ENCODE measurements at regions not wholly inside any gene's neighbourhood (a gene's known extent, or its start where the extent isn't known, plus 50 kb on each side); places are given as distances from the start of the nearest gene placed in this dataset.

- DNase-seq = peak; percentile 14
These were observed 1317.4 kb upstream of the TENM3 start for GRCh38 chr4:180925805-180926204.

- DNase-seq = no peak
These were observed 1316.9 kb upstream of the TENM3 start for GRCh38 chr4:180926277-180926676.

GRCh38 chr4:180932370-180933001, 1310.7 kb upstream of the TENM3 start:
- no peak for DNase-seq

- no peak for DNase-seq
These were observed 1306.1 kb upstream of the TENM3 start for GRCh38 chr4:180937083-180937482.

GRCh38 chr4:180940680-180941079, 1302.5 kb upstream of the TENM3 start:
- DNase-seq = no peak

- no peak for DNase-seq
These were observed 1300.8 kb upstream of the TENM3 start for GRCh38 chr4:180942367-180942916.

GRCh38 chr4:180946188-180946587, 1297.0 kb upstream of the TENM3 start:
- DNase-seq = no peak

- DNase-seq = peak; percentile 22
These were observed 1295.8 kb upstream of the TENM3 start for GRCh38 chr4:180947425-180947824.

GRCh38 chr4:180949424-180950213, 1293.6 kb upstream of the TENM3 start:
- DNase-seq = no peak

- no peak for DNase-seq
These were observed 1292.8 kb upstream of the TENM3 start for GRCh38 chr4:180950377-180950776.

GRCh38 chr4:180951312-180951711, 1291.9 kb upstream of the TENM3 start:
- no peak for DNase-seq

GRCh38 chr4:180953572-180953971, 1289.6 kb upstream of the TENM3 start:
- DNase-seq = no peak

GRCh38 chr4:180960743-180961401, 1282.3 kb upstream of the TENM3 start:
- no peak for DNase-seq

GRCh38 chr4:180962268-180962667, 1280.9 kb upstream of the TENM3 start:
- DNase-seq = no peak

- no peak for DNase-seq
These were observed 1276.9 kb upstream of the TENM3 start for GRCh38 chr4:180966312-180966711.

GRCh38 chr4:180967936-180968335, 1275.3 kb upstream of the TENM3 start:
- no peak for DNase-seq

- DNase-seq = no peak
These were observed 1269.3 kb upstream of the TENM3 start for GRCh38 chr4:180973894-180974293.

GRCh38 chr4:180990931-180991330, 1252.3 kb upstream of the TENM3 start:
- DNase-seq = no peak

- DNase-seq = no peak
These were observed 1249.9 kb upstream of the TENM3 start for GRCh38 chr4:180993244-180993836.

- DNase-seq = no peak
These were observed 1248.5 kb upstream of the TENM3 start for GRCh38 chr4:180994722-180995121.

- DNase-seq = no peak
These were observed 1244.0 kb upstream of the TENM3 start for GRCh38 chr4:180999217-180999616.

GRCh38 chr4:181004056-181004455, 1239.1 kb upstream of the TENM3 start:
- no peak for DNase-seq
